ENCODE measurements at regions not wholly inside any gene's neighbourhood (a gene's known extent, or its start where the extent isn't known, plus 50 kb on each side); places are given as distances from the start of the nearest gene placed in this dataset.

- no peak for TF ChIP-seq CTCF (IDR thresholded peaks at IDR 0.05)
- no peak for TF ChIP-seq POLR2A (IDR thresholded peaks at IDR 0.05)
Measured at GRCh38 chr4:126895988-126896570, 736.7 kb upstream of the INTU start.

Data from suprapubic skin (tissue), 3 donors.